ENCODE measurements at regions not wholly inside any gene's neighbourhood (a gene's known extent, or its start where the extent isn't known, plus 50 kb on each side); places are given as distances from the start of the nearest gene placed in this dataset.

DNA sequence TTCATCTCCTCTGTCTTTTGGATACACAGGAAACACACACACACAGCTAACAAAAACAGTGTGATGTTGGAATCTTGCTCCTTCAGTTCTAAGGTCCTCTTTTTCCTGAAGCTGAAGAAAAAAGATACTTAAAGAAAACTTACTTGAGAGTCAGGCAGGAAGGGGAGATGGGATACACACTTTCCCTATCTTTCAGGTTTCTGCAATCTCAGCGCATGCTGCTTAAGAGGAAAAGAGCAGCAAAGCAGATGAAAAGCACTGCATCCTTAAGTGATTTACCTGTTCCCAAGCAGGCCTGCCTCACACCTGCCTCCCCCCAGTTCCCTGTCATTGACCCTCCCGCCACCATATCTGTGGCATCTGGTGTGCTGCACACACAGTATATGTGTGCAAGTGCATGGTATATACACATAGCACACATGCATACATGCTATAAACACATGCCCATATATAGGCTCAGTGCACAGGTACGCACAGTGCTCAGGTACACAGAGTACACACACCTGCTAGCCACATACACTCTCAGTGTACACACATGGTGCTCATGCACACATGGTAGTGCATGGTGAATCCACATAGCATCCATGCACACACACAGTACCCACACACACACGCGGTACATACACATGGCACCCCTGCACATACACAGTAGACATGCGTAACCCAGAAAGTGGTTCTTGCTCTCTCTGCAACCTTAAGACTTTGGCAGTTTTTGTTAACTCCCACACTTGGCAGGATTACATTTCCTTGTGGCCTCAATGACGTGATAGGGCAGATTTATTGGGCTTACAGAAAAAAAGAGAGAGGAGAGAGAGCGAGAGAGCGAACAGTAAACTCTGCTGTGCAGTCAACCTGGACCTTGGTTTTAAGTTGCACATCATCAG is 166.9 kb downstream of the TOMM20 start:
- DNase-seq = peak in 1 of 2 donors; percentile 58

DNA sequence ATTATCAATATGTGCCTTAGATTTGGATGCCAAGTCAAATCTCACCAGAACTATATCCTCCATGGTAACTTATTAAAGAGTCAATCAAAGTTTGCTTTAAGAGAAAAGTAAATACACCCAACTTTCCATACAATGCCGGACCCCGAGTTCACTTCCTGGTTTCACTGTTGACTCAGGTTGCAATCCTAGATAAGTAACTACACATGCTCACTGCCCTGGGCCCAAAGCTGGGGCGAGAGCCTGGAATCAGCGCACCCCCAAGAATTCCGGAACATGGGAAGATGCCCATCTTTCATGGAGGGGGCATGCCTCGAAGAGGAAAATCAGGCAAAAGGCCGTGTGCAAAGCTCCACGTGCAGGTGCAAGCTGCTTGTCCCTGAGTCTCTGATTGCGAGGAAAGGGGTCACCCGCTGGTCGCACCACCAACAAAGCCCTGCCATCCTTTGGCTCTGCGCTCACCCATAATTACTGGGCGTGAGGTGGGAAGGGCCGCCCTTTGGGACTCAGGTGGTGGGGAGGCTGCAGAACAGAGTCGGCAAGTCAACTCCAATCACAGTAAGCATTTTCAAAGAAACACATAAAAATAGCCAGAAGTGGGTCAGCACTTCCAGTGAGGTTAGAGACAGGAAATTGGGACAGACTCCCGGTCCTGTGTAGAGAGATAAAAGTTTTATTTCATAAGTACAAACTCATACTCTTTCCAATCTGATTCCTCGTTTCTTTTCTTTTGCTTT is 167.7 kb downstream of the TOMM20 start:
- intact Hi-C loops (cut with micrococcal nuclease) = no loop called here
- Histone ChIP-seq H3K27ac (ENCODE audit: low read length) (no peak overlapping the region), H3K27me3 (ENCODE audit: control insufficient read depth, insufficient read depth, low read length) (no peaks in the 10 kb centered on the region), H3K4me3 (ENCODE audit: low read length) (no peak overlapping the region), H3K36me3 (ENCODE audit: control insufficient read depth, insufficient read depth, low read length) (no peaks in the 10 kb centered on the region), H3K4me1 (ENCODE audit: control insufficient read depth, insufficient read depth, low read length) (peaks cover 73% of the 10 kb centered on the region), H3K9me3 (ENCODE audit: control insufficient read depth, insufficient read depth, low read length) (no peaks in the 10 kb centered on the region)
- Mint-ChIP-seq H3K27ac (peak overlapping the region; percentile 92 to 98), H3K36me3 (no peaks in the 10 kb centered on the region), H3K4me1 (peaks cover 49 to 65% of the 10 kb centered on the region in 2 donors), H3K9me3 (peaks cover 0 to 3% of the 10 kb centered on the region in 2 donors), H3K4me3 (no peak overlapping the region), H3K27me3 (ENCODE audit: low read depth in 2 of 2) (no peaks in the 10 kb centered on the region)
- TF ChIP-seq, protein P1, sequence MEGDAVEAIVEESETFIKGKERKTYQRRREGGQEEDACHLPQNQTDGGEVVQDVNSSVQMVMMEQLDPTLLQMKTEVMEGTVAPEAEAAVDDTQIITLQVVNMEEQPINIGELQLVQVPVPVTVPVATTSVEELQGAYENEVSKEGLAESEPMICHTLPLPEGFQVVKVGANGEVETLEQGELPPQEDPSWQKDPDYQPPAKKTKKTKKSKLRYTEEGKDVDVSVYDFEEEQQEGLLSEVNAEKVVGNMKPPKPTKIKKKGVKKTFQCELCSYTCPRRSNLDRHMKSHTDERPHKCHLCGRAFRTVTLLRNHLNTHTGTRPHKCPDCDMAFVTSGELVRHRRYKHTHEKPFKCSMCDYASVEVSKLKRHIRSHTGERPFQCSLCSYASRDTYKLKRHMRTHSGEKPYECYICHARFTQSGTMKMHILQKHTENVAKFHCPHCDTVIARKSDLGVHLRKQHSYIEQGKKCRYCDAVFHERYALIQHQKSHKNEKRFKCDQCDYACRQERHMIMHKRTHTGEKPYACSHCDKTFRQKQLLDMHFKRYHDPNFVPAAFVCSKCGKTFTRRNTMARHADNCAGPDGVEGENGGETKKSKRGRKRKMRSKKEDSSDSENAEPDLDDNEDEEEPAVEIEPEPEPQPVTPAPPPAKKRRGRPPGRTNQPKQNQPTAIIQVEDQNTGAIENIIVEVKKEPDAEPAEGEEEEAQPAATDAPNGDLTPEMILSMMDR (IDR thresholded peaks at IDR 0.05) = no peak
- DNase-seq = no peak
- 66% methylated on average over 15 of the region's 17 CpGs for WGBS (ENCODE audit: insufficient coverage)
- no peak for ATAC-seq

More for the DNA sequence above, 166.9 kb downstream of the TOMM20 start:
- intact Hi-C loops (cut with micrococcal nuclease) = loop anchor here (2.0 kb wide), 2 partner anchors 17 to 351 kb away; partner anchors contain the start of gene IRF2BP2
- peaks cover 48 to 65% of the 10 kb centered on the region in 2 donors for H3K4me1 Mint-ChIP-seq
- peaks cover 0 to 3% of the 10 kb centered on the region in 2 donors for H3K9me3 Mint-ChIP-seq
- Histone ChIP-seq H3K27me3 (ENCODE audit: control insufficient read depth, insufficient read depth, low read length) (no peaks in the 10 kb centered on the region), H3K4me1 (ENCODE audit: control insufficient read depth, insufficient read depth, low read length) (peaks cover 70% of the 10 kb centered on the region), H3K9me3 (ENCODE audit: control insufficient read depth, insufficient read depth, low read length) (no peaks in the 10 kb centered on the region), H3K4me3 (ENCODE audit: low read length) (no peak overlapping the region), H3K27ac (ENCODE audit: low read length) (peak overlapping the region; percentile 93), H3K36me3 (ENCODE audit: control insufficient read depth, insufficient read depth, low read length) (no peaks in the 10 kb centered on the region)
- no peaks in the 10 kb centered on the region for H3K36me3 Mint-ChIP-seq
- TF ChIP-seq, protein P1 (IDR thresholded peaks at IDR 0.05) = no peak
- ATAC-seq = no peak
- peak overlapping the region; percentile 92 to 98 for H3K27ac Mint-ChIP-seq
- H3K4me3 Mint-ChIP-seq = peak overlapping the region; percentile 74
- 61% methylated on average over 9 of the region's 9 CpGs for WGBS (ENCODE audit: insufficient coverage)
- H3K27me3 Mint-ChIP-seq (ENCODE audit: low read depth in 2 of 2) = no peaks in the 10 kb centered on the region

GRCh38 chr1:234958706-234959657 is 169.7 kb downstream of the TOMM20 start:
- H3K27me3 ChIP-seq (ENCODE audit: control insufficient read depth, insufficient read depth, low read length) = no peaks in the 10 kb centered on the region
- WGBS (ENCODE audit: insufficient coverage) = 88% methylated on average over 19 of the region's 21 CpGs
- no peak for DNase-seq

More at GRCh38 chr1:234958706-234959657, 169.7 kb downstream of the TOMM20 start:
- Mint-ChIP-seq H3K27me3 (ENCODE audit: low read depth in 2 of 2) (no peaks in the 10 kb centered on the region), H3K9me3 (peaks cover 0 to 3% of the 10 kb centered on the region in 2 donors), H3K4me3 (no peak overlapping the region), H3K36me3 (no peaks in the 10 kb centered on the region), H3K27ac (peak overlapping the region in 1 of 2 donors; percentile 61), H3K4me1 (peaks cover 52 to 67% of the 10 kb centered on the region in 2 donors)
- no peak overlapping the region for H3K4me3 ChIP-seq (ENCODE audit: low read length)
- ATAC-seq = no peak
- no peaks in the 10 kb centered on the region for H3K36me3 ChIP-seq (ENCODE audit: control insufficient read depth, insufficient read depth, low read length)
- no peak overlapping the region for H3K27ac ChIP-seq (ENCODE audit: low read length)
- peaks cover 81% of the 10 kb centered on the region for H3K4me1 ChIP-seq (ENCODE audit: control insufficient read depth, insufficient read depth, low read length)
- intact Hi-C loops (cut with micrococcal nuclease) = no loop called here
- TF ChIP-seq, protein P1 (IDR thresholded peaks at IDR 0.05) = no peak
- H3K9me3 ChIP-seq (ENCODE audit: control insufficient read depth, insufficient read depth, low read length) = no peaks in the 10 kb centered on the region
